PC-9 (cell line): ENCODE measurements at regions not wholly inside any gene's neighbourhood (a gene's known extent, or its start where the extent isn't known, plus 50 kb on each side); places are given as distances from the start of the nearest gene placed in this dataset.

Source experiments
- CTCF ChIP-seq: fragments of 200-600 bp; sonication (generic); conservative IDR thresholded peaks from 2 replicates; pipeline ENCODE4 v1.6.1; 2017; ENCODE audit warnings: mixed run types, antibody characterized with exemption, mild to moderate bottlenecking, moderate library complexity
- EZH2 ChIP-seq: fragments of 200-600 bp; sonication (generic); IDR thresholded peaks from 2 replicates; pipeline ENCODE4 v1.8.0; 2017; ENCODE audit warnings: antibody characterized with exemption, low read depth

GRCh38 chr3:157586293-157586692, 83.1 kb upstream of the VEPH1 start:
- TF ChIP-seq CTCF (no peak), EZH2 (no peak)
